PFSK-1 (cell line): ENCODE measurements at regions not wholly inside any gene's neighbourhood (a gene's known extent, or its start where the extent isn't known, plus 50 kb on each side); places are given as distances from the start of the nearest gene placed in this dataset.

Source experiments
- POLR2AphosphoS5 ChIP-seq: IDR thresholded peaks from 2 replicates; pipeline ENCODE4 v1.6.1; 2012; ENCODE audit warnings: low read depth, mild to moderate bottlenecking, control low read depth, low read length, moderate library complexity
- REST ChIP-seq, 2 experiments: IDR thresholded peaks; 2 replicates each; pipeline versions ENCODE4 v1.6.1 to v1.8.0; 2011 to 2012; ENCODE audit warnings: low read depth in 2 of 2, low read length in 2 of 2, control low read depth in 1 of 2, inconsistent platforms in 1 of 2, mild to moderate bottlenecking in 1 of 2, moderate library complexity in 1 of 2; ENCODE audit not compliant: insufficient read depth in 1 of 2

- TF ChIP-seq REST (IDR thresholded peaks at IDR 0.05; ENCODE audit: insufficient read depth in 1 of 2, low read depth in 2 of 2, low read length in 2 of 2) (no peak), POLR2AphosphoS5 (no peak)
Observed at GRCh38 chr12:125402874-125403789, 337.9 kb downstream of the AACS start.
